ENCODE measurements at regions not wholly inside any gene's neighbourhood (a gene's known extent, or its start where the extent isn't known, plus 50 kb on each side); places are given as distances from the start of the nearest gene placed in this dataset.

DNA sequence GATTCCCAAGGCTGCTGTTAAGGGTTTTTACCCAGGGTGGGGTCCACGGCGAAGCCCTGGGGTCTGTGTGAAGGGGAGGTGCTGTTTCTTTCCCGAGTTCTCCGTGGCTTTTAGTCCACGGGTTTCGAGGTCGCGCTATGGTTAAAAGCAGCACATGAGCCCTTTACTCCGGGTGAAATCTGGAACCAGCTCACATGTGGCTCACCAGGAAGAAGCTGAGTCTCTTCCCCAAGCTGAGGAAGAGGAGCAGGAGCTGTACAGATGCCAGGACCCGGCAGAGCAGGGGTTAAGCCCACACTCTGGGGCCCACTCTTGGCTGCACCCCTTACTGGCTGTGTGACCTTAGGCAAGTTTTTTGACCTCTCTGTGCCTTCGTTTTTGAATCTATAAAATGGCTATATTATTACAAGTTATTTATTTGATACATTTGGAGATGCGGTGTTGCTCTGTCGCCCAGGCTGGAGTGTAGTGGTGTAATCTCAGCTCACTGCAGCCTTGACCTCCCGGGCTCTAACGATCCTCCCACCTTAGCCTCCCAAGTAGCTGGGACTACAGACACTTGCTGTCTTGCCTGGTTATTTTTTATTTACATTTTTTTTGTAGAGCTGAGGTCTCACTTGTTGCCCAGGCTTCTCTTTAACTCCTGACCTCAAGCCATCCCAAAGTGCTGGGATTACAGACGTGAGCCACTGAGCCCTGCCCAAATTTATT lies 266.3 kb downstream of the AACS start:
- Mint-ChIP-seq H3K4me1 (no peaks in the 10 kb centered on the region), H3K36me3 (no peaks in the 10 kb centered on the region)
- TF ChIP-seq, protein P1, sequence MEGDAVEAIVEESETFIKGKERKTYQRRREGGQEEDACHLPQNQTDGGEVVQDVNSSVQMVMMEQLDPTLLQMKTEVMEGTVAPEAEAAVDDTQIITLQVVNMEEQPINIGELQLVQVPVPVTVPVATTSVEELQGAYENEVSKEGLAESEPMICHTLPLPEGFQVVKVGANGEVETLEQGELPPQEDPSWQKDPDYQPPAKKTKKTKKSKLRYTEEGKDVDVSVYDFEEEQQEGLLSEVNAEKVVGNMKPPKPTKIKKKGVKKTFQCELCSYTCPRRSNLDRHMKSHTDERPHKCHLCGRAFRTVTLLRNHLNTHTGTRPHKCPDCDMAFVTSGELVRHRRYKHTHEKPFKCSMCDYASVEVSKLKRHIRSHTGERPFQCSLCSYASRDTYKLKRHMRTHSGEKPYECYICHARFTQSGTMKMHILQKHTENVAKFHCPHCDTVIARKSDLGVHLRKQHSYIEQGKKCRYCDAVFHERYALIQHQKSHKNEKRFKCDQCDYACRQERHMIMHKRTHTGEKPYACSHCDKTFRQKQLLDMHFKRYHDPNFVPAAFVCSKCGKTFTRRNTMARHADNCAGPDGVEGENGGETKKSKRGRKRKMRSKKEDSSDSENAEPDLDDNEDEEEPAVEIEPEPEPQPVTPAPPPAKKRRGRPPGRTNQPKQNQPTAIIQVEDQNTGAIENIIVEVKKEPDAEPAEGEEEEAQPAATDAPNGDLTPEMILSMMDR (IDR thresholded peaks at IDR 0.05), result no peak

DNA sequence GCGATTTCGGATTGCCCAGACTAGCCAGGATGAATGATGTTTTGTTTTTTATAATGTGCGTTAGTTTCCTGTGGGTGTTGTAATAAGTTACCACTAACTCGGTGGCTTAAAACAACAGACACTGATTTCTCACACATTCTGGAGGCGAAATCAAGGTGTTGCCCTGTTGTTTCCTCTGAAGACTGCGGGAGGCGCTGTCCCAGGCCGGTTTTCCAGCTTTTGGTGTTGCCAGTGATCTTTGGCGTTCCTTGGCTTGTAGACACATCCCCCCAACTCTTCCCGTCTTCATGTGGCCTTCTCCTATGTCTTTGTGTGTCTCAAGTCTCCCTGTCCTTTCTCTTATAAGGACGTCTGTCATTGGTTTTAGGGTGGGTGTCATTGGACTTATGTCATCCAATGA lies 267.7 kb downstream of the AACS start:
- Histone ChIP-seq H3K4me3 (ENCODE audit: low read length) (no peak overlapping the region), H3K9me3 (ENCODE audit: control insufficient read depth, insufficient read depth, low read length) (no peaks in the 10 kb centered on the region), H3K27me3 (ENCODE audit: control insufficient read depth, insufficient read depth, low read length) (peaks cover 7% of the 10 kb centered on the region), H3K4me1 (ENCODE audit: control insufficient read depth, insufficient read depth, low read length) (no peaks in the 10 kb centered on the region), H3K36me3 (ENCODE audit: control insufficient read depth, insufficient read depth, low read length) (no peaks in the 10 kb centered on the region), H3K27ac (ENCODE audit: low read length) (no peak overlapping the region)
- Mint-ChIP-seq H3K9me3 (no peaks in the 10 kb centered on the region), H3K4me1 (no peaks in the 10 kb centered on the region), H3K27ac (no peak overlapping the region), H3K27me3 (ENCODE audit: low read depth in 2 of 2) (peaks cover 25 to 56% of the 10 kb centered on the region in 2 donors), H3K4me3 (no peak overlapping the region), H3K36me3 (no peaks in the 10 kb centered on the region)
- no peak for ATAC-seq
- WGBS (ENCODE audit: insufficient coverage), result 57% methylated on average over 11 of the region's 11 CpGs
- no peak for DNase-seq
- TF ChIP-seq, protein P1 (IDR thresholded peaks at IDR 0.05), result no peak
- intact Hi-C loops (cut with micrococcal nuclease), result no loop called here

More for the DNA sequence above, 266.3 kb downstream of the AACS start:
- WGBS (ENCODE audit: insufficient coverage), result 31% methylated on average over 12 of the region's 16 CpGs
- Mint-ChIP-seq H3K9me3 (no peaks in the 10 kb centered on the region), H3K4me3 (no peak overlapping the region), H3K27ac (no peak overlapping the region), H3K27me3 (ENCODE audit: low read depth in 2 of 2) (peaks cover 25 to 48% of the 10 kb centered on the region in 2 donors)
- H3K9me3 ChIP-seq (ENCODE audit: control insufficient read depth, insufficient read depth, low read length), result no peaks in the 10 kb centered on the region
- H3K27ac ChIP-seq (ENCODE audit: low read length), result no peak overlapping the region
- no peaks in the 10 kb centered on the region for H3K4me1 ChIP-seq (ENCODE audit: control insufficient read depth, insufficient read depth, low read length)
- no peak overlapping the region for H3K4me3 ChIP-seq (ENCODE audit: low read length)
- ATAC-seq (no peak), DNase-seq (no peak)
- intact Hi-C loops (cut with micrococcal nuclease), result no loop called here
- H3K36me3 ChIP-seq (ENCODE audit: control insufficient read depth, insufficient read depth, low read length), result no peaks in the 10 kb centered on the region
- peaks cover 7% of the 10 kb centered on the region for H3K27me3 ChIP-seq (ENCODE audit: control insufficient read depth, insufficient read depth, low read length)

DNA sequence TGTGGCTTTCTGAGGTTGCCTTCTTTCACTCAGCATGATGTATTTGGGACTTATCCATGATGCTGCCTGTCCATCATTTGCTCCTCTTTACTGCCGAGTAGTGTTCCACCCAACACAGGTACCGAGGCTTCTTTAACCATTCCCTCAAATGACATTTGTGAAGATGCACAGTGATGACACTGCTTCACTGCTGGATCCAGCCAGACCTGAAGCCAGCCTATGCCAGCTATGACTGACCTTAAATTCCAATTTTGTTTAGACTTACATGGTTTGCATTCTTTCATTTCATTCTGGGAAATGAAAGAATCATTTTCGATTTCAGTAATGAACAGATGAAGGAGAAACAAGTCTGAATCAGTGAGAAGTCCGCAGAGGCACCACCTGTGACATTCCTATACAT lies 271.0 kb downstream of the AACS start:
- Mint-ChIP-seq H3K9me3 (no peaks in the 10 kb centered on the region), H3K4me1 (no peaks in the 10 kb centered on the region), H3K27me3 (ENCODE audit: low read depth in 2 of 2) (peaks cover 12 to 55% of the 10 kb centered on the region in 2 donors), H3K36me3 (no peaks in the 10 kb centered on the region), H3K4me3 (no peak overlapping the region), H3K27ac (no peak overlapping the region)
- TF ChIP-seq, protein P1 (IDR thresholded peaks at IDR 0.05), result no peak
- H3K36me3 ChIP-seq (ENCODE audit: control insufficient read depth, insufficient read depth, low read length), result no peaks in the 10 kb centered on the region
- H3K4me1 ChIP-seq (ENCODE audit: control insufficient read depth, insufficient read depth, low read length), result no peaks in the 10 kb centered on the region
- peaks cover 2% of the 10 kb centered on the region for H3K27me3 ChIP-seq (ENCODE audit: control insufficient read depth, insufficient read depth, low read length)
- no peak overlapping the region for H3K27ac ChIP-seq (ENCODE audit: low read length)
- intact Hi-C loops (cut with micrococcal nuclease), result no loop called here
- no peaks in the 10 kb centered on the region for H3K9me3 ChIP-seq (ENCODE audit: control insufficient read depth, insufficient read depth, low read length)
- no peak overlapping the region for H3K4me3 ChIP-seq (ENCODE audit: low read length)
- no peak for DNase-seq
- WGBS (ENCODE audit: insufficient coverage), result 84% methylated on average over 4 of the region's 4 CpGs
- ATAC-seq, result no peak

DNA sequence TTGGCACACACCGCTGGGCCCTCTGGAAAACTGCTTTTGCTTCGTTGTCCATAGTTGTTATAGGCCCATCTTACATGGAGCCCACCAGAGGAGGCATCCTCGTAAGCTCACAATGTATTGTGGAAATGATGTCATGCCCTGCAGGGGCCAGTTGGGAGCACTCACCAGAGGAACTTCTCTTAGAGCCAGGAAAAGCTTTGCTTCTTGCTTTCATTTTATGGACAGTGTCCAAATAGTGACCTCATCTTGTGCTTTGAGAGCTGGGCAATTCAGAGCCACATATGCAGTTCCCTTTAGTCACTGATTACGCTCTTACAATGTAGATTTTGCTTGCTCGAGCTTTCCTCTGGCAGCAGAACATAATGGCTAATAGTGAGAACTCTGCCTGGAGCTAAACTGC lies 275.6 kb downstream of the AACS start:
- 56% methylated on average over 5 of the region's 5 CpGs for WGBS (ENCODE audit: insufficient coverage)
- no peaks in the 10 kb centered on the region for H3K4me1 Mint-ChIP-seq
- no peak for DNase-seq
- TF ChIP-seq, protein P1 (IDR thresholded peaks at IDR 0.05), result no peak
- H3K36me3 Mint-ChIP-seq, result no peaks in the 10 kb centered on the region
- peak in 1 of 3 donors; percentile 3 for ATAC-seq
- Histone ChIP-seq H3K4me3 (ENCODE audit: low read length) (no peak overlapping the region), H3K36me3 (ENCODE audit: control insufficient read depth, insufficient read depth, low read length) (no peaks in the 10 kb centered on the region), H3K9me3 (ENCODE audit: control insufficient read depth, insufficient read depth, low read length) (no peaks in the 10 kb centered on the region), H3K27me3 (ENCODE audit: control insufficient read depth, insufficient read depth, low read length) (no peaks in the 10 kb centered on the region), H3K4me1 (ENCODE audit: control insufficient read depth, insufficient read depth, low read length) (no peaks in the 10 kb centered on the region), H3K27ac (ENCODE audit: low read length) (no peak overlapping the region)
- H3K9me3 Mint-ChIP-seq, result no peaks in the 10 kb centered on the region
- H3K27me3 Mint-ChIP-seq (ENCODE audit: low read depth in 2 of 2), result peaks cover 6 to 30% of the 10 kb centered on the region in 2 donors
- H3K4me3 Mint-ChIP-seq, result no peak overlapping the region
- intact Hi-C loops (cut with micrococcal nuclease), result no loop called here
- H3K27ac Mint-ChIP-seq, result no peak overlapping the region

All from natural killer cell (primary cell).